Endodermal cell (in vitro differentiated cells): ENCODE measurements at regions not wholly inside any gene's neighbourhood (a gene's known extent, or its start where the extent isn't known, plus 50 kb on each side); places are given as distances from the start of the nearest gene placed in this dataset.
"Not testable (repeated sequence)": the region's sequence is repeated elsewhere in the genome, so short reads cannot be mapped to it uniquely, and the experiment has no call there.

Experiments
- DNase-seq: peaks from one replicate; pipeline ENCODE4 v3.0.0-alpha.2; 2017
- H3K27ac ChIP-seq: 2 replicates; pipeline ENCODE4 v1.5.1; 2013; ENCODE audit warnings: mild to moderate bottlenecking, low read depth, low read length, moderate library complexity
- H3K27me3 ChIP-seq: 2 replicates; pipeline ENCODE4 v1.6.1; 2013; ENCODE audit warnings: mild to moderate bottlenecking, low read length, moderate library complexity; ENCODE audit not compliant: insufficient read depth, control insufficient read depth, poor library complexity, severe bottlenecking
- H3K36me3 ChIP-seq: 2 replicates; pipeline ENCODE4 v1.7.0; 2013; ENCODE audit warnings: mild to moderate bottlenecking, low read length, moderate library complexity; ENCODE audit not compliant: control insufficient read depth, insufficient read depth
- H3K4me1 ChIP-seq: one replicate; pipeline ENCODE4 v1.7.0; 2013; ENCODE audit warnings: low read length; ENCODE audit not compliant: control insufficient read depth, insufficient read depth
- H3K4me3 ChIP-seq: 2 replicates; pipeline ENCODE4 v1.5.1; 2013; ENCODE audit warnings: mild to moderate bottlenecking, low read length, moderate library complexity
- H3K9ac ChIP-seq: 2 replicates; pipeline ENCODE4 v1.6.1; 2013; ENCODE audit warnings: mild to moderate bottlenecking, low read length, moderate library complexity; ENCODE audit not compliant: poor library complexity, severe bottlenecking; ENCODE audit errors: extremely low read depth
- H3K9me3 ChIP-seq: 2 replicates; pipeline ENCODE4 v1.6.1; 2013; ENCODE audit warnings: mild to moderate bottlenecking, low read length, moderate library complexity; ENCODE audit not compliant: control insufficient read depth
- H3K27ac Mint-ChIP-seq: 2 replicates; pipeline ENCODE4 v1.8.0; 2020; ENCODE audit warnings: mixed read lengths
- H3K27me3 Mint-ChIP-seq: 2 replicates; pipeline ENCODE4 v1.8.0; 2021; ENCODE audit warnings: mild to moderate bottlenecking, mixed read lengths; ENCODE audit not compliant: insufficient read depth
- H3K36me3 Mint-ChIP-seq: 2 replicates; pipeline ENCODE4 v1.8.0; 2020; ENCODE audit warnings: low read depth, mixed read lengths
- H3K4me1 Mint-ChIP-seq: 2 replicates; pipeline ENCODE4 v1.8.0; 2020; ENCODE audit warnings: mixed read lengths
- H3K4me3 Mint-ChIP-seq: 2 replicates; pipeline ENCODE4 v1.8.0; 2020; ENCODE audit warnings: mild to moderate bottlenecking, moderate library complexity, mixed read lengths
- H3K9me3 Mint-ChIP-seq: 2 replicates; pipeline ENCODE4 v1.8.0; 2020; ENCODE audit warnings: mild to moderate bottlenecking, mixed read lengths
- WGBS, 2 experiments: methylation state at CpG; one replicate each; pipeline versions ENCODE4 v1.1.5 to v1.1.7; 2013; ENCODE audit warnings: missing lambda C conversion rate in 2 of 2, mixed read lengths in 1 of 2; ENCODE audit not compliant: insufficient coverage in 1 of 2, insufficient read length in 1 of 2; 5-methylcytosine and 5-hydroxymethylcytosine counted together
- TF ChIP-seq, protein P1 (sequence below): fragments of 200-600 bp; sonication (generic); conservative IDR thresholded peaks from 2 replicates; pipeline ENCODE4 v1.5.0; 2021; ENCODE audit warnings: antibody characterized with exemption, mild to moderate bottlenecking

DNA sequence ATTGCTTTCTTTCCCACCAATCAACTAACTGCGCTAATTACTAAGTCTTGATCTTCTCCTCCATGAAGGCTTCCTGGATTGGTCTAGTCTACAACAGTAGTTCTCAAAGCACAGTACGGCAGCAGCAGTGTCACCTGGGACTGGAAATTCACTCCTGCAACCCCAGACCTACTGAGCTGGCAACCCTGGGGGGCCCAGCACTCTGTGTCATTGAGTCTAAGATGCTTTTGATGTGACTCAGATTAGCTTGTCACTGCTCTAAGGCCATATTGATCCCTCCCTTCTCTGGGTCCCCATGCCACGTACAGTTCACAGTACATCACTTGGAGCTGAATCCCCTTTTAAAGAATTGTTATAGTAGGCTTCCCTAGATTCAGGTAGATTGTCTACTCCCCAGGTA, 65.7 kb upstream of the KMT2C start:
- peaks cover 3% of the 10 kb centered on the region for H3K9me3 Mint-ChIP-seq

DNA sequence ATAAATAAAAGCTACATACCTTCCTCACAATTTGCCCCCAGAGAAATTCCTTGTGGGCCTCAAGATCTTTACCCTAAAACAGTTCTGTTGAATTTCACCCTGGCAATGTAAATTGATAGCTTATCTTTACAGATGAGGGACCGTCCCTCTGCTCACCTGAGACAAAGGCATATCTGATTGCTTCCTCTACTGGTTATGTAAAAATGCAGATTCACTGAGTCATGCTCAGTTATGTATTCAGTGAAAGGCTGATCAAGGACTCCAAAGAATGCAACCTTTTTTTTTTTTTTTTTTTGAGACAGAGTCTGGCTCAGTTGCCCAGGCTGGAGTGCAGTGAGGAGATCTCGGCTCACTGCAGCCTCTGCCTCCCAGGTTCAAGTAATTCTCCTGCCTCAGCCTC, 64.2 kb upstream of the KMT2C start:
- not testable (repeated sequence) for H3K9me3 Mint-ChIP-seq, H3K27ac Mint-ChIP-seq
- 93 to 95% methylated on average over 2 of the region's 2 CpGs for WGBS, 2 experiments

More for the DNA sequence above, 65.7 kb upstream of the KMT2C start:
- Mint-ChIP-seq H3K4me1 (peaks cover 3% of the 10 kb centered on the region), H3K27ac (no peak overlapping the region), H3K4me3 (no peak overlapping the region), H3K27me3 (no peaks in the 10 kb centered on the region), H3K36me3 (no peaks in the 10 kb centered on the region)
- no peak for DNase-seq
- no peaks in the 10 kb centered on the region for H3K36me3 ChIP-seq
- 93 to 100% methylated on average over 2 to 3 of the region's 3 CpGs for WGBS, 2 experiments
- H3K4me1 ChIP-seq, result no peaks in the 10 kb centered on the region
- TF ChIP-seq, protein P1, sequence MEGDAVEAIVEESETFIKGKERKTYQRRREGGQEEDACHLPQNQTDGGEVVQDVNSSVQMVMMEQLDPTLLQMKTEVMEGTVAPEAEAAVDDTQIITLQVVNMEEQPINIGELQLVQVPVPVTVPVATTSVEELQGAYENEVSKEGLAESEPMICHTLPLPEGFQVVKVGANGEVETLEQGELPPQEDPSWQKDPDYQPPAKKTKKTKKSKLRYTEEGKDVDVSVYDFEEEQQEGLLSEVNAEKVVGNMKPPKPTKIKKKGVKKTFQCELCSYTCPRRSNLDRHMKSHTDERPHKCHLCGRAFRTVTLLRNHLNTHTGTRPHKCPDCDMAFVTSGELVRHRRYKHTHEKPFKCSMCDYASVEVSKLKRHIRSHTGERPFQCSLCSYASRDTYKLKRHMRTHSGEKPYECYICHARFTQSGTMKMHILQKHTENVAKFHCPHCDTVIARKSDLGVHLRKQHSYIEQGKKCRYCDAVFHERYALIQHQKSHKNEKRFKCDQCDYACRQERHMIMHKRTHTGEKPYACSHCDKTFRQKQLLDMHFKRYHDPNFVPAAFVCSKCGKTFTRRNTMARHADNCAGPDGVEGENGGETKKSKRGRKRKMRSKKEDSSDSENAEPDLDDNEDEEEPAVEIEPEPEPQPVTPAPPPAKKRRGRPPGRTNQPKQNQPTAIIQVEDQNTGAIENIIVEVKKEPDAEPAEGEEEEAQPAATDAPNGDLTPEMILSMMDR, result no peak
- H3K9me3 ChIP-seq, result no peaks in the 10 kb centered on the region
- no peak overlapping the region for H3K4me3 ChIP-seq
- H3K9ac ChIP-seq, result no peak overlapping the region
- H3K27me3 ChIP-seq, result no peaks in the 10 kb centered on the region
- H3K27ac ChIP-seq, result no peak overlapping the region

DNA sequence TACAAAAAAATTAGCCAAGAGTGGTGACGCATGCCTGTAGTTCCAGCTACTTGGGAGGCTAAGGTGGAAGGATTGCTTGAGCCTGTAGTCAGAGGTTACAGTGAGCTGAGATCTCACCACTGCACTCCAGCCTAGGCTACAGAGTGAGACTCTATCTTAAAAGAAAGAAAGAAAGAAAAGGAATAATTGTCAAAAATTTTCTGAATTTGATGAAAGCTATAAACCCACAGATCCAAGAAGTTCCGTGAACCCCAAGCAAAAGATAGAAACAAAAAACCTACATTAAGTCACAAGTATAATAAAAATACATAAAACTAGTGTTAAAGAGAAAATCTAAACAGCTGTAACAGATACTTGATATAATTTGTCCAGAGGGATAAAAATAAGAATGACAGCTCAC, 60.1 kb upstream of the KMT2C start:
- Histone ChIP-seq H3K36me3 (no peaks in the 10 kb centered on the region), H3K27me3 (no peaks in the 10 kb centered on the region), H3K4me1 (no peaks in the 10 kb centered on the region), H3K9me3 (no peaks in the 10 kb centered on the region), H3K4me3 (no peak overlapping the region), H3K27ac (no peak overlapping the region), H3K9ac (no peak overlapping the region)
- H3K4me1 Mint-ChIP-seq, result no peaks in the 10 kb centered on the region
- H3K36me3 Mint-ChIP-seq, result no peaks in the 10 kb centered on the region
- peaks cover 3% of the 10 kb centered on the region for H3K9me3 Mint-ChIP-seq
- H3K4me3 Mint-ChIP-seq, result no peak overlapping the region
- DNase-seq, result no peak
- no peak overlapping the region for H3K27ac Mint-ChIP-seq
- WGBS, 2 experiments, result 91 to 100% methylated on average over 1 of the region's 2 CpGs
- TF ChIP-seq, protein P1, result no peak
- no peaks in the 10 kb centered on the region for H3K27me3 Mint-ChIP-seq

More for the DNA sequence above, 64.2 kb upstream of the KMT2C start:
- not testable (repeated sequence) for H3K9me3 ChIP-seq, H3K27me3 ChIP-seq, H3K27me3 Mint-ChIP-seq, H3K9ac ChIP-seq, H3K36me3 Mint-ChIP-seq, H3K4me3 Mint-ChIP-seq, H3K4me1 Mint-ChIP-seq, H3K36me3 ChIP-seq, H3K27ac ChIP-seq, H3K4me1 ChIP-seq, H3K4me3 ChIP-seq, DNase-seq

DNA sequence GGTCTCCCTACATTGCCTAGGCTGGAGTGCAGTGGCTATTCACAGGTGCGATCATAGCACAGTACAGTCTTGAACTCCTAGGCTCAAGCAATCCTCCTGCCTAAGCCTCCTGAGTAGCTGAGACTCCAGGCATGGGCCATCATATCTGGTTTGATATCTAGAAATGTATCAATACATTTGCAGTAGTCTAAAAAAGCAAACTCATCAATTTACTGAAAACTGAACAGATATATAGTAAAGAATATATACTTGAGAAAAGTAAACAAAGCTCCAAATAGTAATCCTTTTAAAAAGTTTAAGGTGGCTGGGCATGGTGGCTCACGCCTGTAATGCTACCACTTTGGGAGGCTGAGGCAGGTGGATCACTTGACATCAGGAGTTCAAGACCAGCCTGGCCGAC, 57.1 kb upstream of the KMT2C start:
- Mint-ChIP-seq H3K4me3 (no peak overlapping the region), H3K27me3 (no peaks in the 10 kb centered on the region), H3K36me3 (no peaks in the 10 kb centered on the region), H3K4me1 (no peaks in the 10 kb centered on the region), H3K9me3 (no peaks in the 10 kb centered on the region), H3K27ac (no peak overlapping the region)
- 88 to 95% methylated on average over 2 to 3 of the region's 3 CpGs for WGBS, 2 experiments
- H3K9me3 ChIP-seq, result no peaks in the 10 kb centered on the region
- no peaks in the 10 kb centered on the region for H3K4me1 ChIP-seq
- H3K27me3 ChIP-seq, result no peaks in the 10 kb centered on the region
- H3K36me3 ChIP-seq, result no peaks in the 10 kb centered on the region
- no peak overlapping the region for H3K4me3 ChIP-seq
- DNase-seq, result no peak
- H3K27ac ChIP-seq, result no peak overlapping the region
- no peak overlapping the region for H3K9ac ChIP-seq
- TF ChIP-seq, protein P1, result no peak
